ENCODE measurements at regions not wholly inside any gene's neighbourhood (a gene's known extent, or its start where the extent isn't known, plus 50 kb on each side); places are given as distances from the start of the nearest gene placed in this dataset.

- H3K9me3 ChIP-seq (ENCODE audit: control insufficient read depth, insufficient read depth, low read length) = no peaks in the 10 kb centered on the region
- H3K27ac ChIP-seq (ENCODE audit: low read depth, low read length) = no peak overlapping the region
- TF ChIP-seq CTCF (IDR thresholded peaks at IDR 0.05; ENCODE audit: low read depth, low read length, poor library complexity, severe bottlenecking) (peak; percentile 75), EZH2phosphoT487 (IDR thresholded peaks at IDR 0.05; ENCODE audit: borderline replicate concordance, low read length) (no peak)
These were observed 75.3 kb upstream of the OR4E1 start for GRCh38 chr14:21748869-21749303.

GRCh38 chr14:21735639-21736307 is 62.2 kb upstream of the OR4E1 start:
- no peak overlapping the region for H3K27ac ChIP-seq (ENCODE audit: low read depth, low read length)
- H3K4me2 ChIP-seq (ENCODE audit: low read length) = no peak overlapping the region
- no peak overlapping the region for H3K4me3 ChIP-seq (ENCODE audit: low read length)
- H3K4me1 ChIP-seq (ENCODE audit: control insufficient read depth, low read length) = no peaks in the 10 kb centered on the region
- no peaks in the 10 kb centered on the region for H3K36me3 ChIP-seq (ENCODE audit: control insufficient read depth, low read length)
- H3K79me2 ChIP-seq (ENCODE audit: control insufficient read depth, low read length) = no peaks in the 10 kb centered on the region
- H3F3A ChIP-seq (ENCODE audit: control insufficient read depth, insufficient read depth) = no peaks in the 10 kb centered on the region
- no peaks in the 10 kb centered on the region for H4K20me1 ChIP-seq (ENCODE audit: control insufficient read depth, insufficient read depth, low read depth, low read length)
- H3K9me3 ChIP-seq (ENCODE audit: control insufficient read depth, insufficient read depth, low read length) = no peaks in the 10 kb centered on the region
- TF ChIP-seq EZH2phosphoT487 (IDR thresholded peaks at IDR 0.05; ENCODE audit: borderline replicate concordance, low read length) (no peak), CTCF (IDR thresholded peaks at IDR 0.05; ENCODE audit: low read depth, low read length, poor library complexity, severe bottlenecking) (no peak)
- H3K9me2 ChIP-seq (replicated peaks; ENCODE audit: control insufficient read depth, low read length) = no peaks in the 10 kb centered on the region
- peaks cover 13% of the 10 kb centered on the region for H3K27me3 ChIP-seq (ENCODE audit: control insufficient read depth, low read length)

More at GRCh38 chr14:21748869-21749303, 75.3 kb upstream of the OR4E1 start:
- no peak overlapping the region for H3K4me2 ChIP-seq (ENCODE audit: low read length)
- H3K9me2 ChIP-seq (replicated peaks; ENCODE audit: control insufficient read depth, low read length) = no peaks in the 10 kb centered on the region
- H3K4me3 ChIP-seq (ENCODE audit: low read length) = no peak overlapping the region
- no peaks in the 10 kb centered on the region for H3F3A ChIP-seq (ENCODE audit: control insufficient read depth, insufficient read depth)
- no peaks in the 10 kb centered on the region for H4K20me1 ChIP-seq (ENCODE audit: control insufficient read depth, insufficient read depth, low read depth, low read length)
- H3K27me3 ChIP-seq (ENCODE audit: control insufficient read depth, low read length) = 0 out of 2 replicates have a peak, but pooled peaks cover 2% of the 10 kb centered on the region
- H3K4me1 ChIP-seq (ENCODE audit: control insufficient read depth, low read length) = no peaks in the 10 kb centered on the region
- H3K36me3 ChIP-seq (ENCODE audit: control insufficient read depth, low read length) = no peaks in the 10 kb centered on the region
- H3K79me2 ChIP-seq (ENCODE audit: control insufficient read depth, low read length) = no peaks in the 10 kb centered on the region

GRCh38 chr14:21735200-21735599 is 61.6 kb upstream of the OR4E1 start:
- Histone ChIP-seq H3K36me3 (ENCODE audit: control insufficient read depth, low read length) (no peaks in the 10 kb centered on the region), H3K79me2 (ENCODE audit: control insufficient read depth, low read length) (no peaks in the 10 kb centered on the region), H3K4me2 (ENCODE audit: low read length) (no peak overlapping the region), H3K9me3 (ENCODE audit: control insufficient read depth, insufficient read depth, low read length) (no peaks in the 10 kb centered on the region), H3F3A (ENCODE audit: control insufficient read depth, insufficient read depth) (no peaks in the 10 kb centered on the region), H3K27me3 (ENCODE audit: control insufficient read depth, low read length) (peaks cover 13% of the 10 kb centered on the region), H3K27ac (ENCODE audit: low read depth, low read length) (no peak overlapping the region), H4K20me1 (ENCODE audit: control insufficient read depth, insufficient read depth, low read depth, low read length) (no peaks in the 10 kb centered on the region), H3K4me3 (ENCODE audit: low read length) (no peak overlapping the region), H3K9me2 (replicated peaks; ENCODE audit: control insufficient read depth, low read length) (no peaks in the 10 kb centered on the region), H3K4me1 (ENCODE audit: control insufficient read depth, low read length) (no peaks in the 10 kb centered on the region)
- TF ChIP-seq EZH2phosphoT487 (IDR thresholded peaks at IDR 0.05; ENCODE audit: borderline replicate concordance, low read length) = no peak
- TF ChIP-seq CTCF (IDR thresholded peaks at IDR 0.05; ENCODE audit: low read depth, low read length, poor library complexity, severe bottlenecking) = no peak

All from DOHH2 (cell line).